OCI-M2 (cell line): ENCODE measurements at regions not wholly inside any gene's neighbourhood (a gene's known extent, or its start where the extent isn't known, plus 50 kb on each side); places are given as distances from the start of the nearest gene placed in this dataset.
"Not testable (repeated sequence)": the region's sequence is repeated elsewhere in the genome, so short reads cannot be mapped to it uniquely, and the experiment has no call there.

Experiments
- DNase-seq: peaks from one replicate; lab custom pipeline; 2025; ENCODE audit not compliant: unreplicated experiment; lab: John Stamatoyannopoulos, UW

DNA sequence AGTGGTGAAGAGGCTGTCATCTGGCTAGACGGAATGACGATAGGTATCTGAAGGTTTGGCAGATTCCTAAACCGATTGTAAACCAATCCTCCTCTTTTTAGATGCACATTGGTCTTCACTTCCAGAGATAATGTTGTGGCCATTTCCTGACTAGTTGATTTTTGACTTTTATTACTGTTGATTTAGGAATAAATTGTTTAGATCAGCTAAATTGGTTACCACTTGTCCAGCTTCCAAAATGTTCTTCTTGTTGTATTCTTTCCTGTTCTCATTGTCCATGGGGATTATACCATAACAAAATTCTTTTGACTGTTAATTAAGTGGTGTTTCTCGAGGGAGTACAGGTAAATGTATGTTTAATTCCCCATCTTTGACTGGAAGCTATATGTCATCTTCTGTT is 119.7 kb downstream of the MACROH2A1 start:
- no peak for DNase-seq

DNA sequence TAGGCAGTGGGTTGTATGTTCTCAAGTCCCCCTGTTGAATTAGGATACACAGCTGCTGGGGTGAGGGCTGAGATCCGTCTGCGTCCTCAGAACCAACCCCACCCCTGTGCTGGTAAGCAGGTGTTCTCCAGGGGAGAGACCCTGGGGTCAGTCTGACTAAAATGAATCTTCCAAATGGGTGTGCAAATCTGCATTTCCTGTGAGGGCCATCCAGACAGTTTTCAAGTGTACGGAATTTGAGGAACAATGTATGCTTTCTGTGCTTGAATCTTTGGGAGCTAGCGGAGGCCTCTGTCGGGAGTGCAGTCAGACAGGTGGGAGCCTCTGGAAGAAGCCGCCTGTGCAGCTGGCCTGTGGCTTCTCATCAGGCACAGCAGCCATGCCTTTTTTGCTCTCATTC is 122.9 kb downstream of the MACROH2A1 start:
- no peak for DNase-seq

DNA sequence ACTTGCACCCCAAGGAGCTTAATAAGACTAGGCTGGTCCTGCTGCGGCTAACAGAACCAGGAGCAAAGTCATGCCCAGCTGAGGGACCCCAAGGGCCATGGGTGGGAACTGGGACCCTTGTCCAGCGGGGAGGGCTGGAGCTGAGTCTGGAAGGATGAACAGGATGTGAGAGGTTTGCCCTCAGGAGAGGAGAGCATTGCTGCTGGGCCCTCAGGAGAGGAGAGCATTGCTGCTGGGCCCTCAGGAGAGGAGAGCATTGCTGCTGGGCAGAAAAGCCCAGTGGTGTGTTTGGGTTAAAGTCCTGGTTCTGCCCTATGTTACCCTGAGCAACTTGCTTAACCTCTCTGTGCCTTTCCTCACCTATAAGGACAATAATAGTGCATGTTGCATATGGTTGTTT is 125.8 kb downstream of the MACROH2A1 start:
- DNase-seq = no peak

DNA sequence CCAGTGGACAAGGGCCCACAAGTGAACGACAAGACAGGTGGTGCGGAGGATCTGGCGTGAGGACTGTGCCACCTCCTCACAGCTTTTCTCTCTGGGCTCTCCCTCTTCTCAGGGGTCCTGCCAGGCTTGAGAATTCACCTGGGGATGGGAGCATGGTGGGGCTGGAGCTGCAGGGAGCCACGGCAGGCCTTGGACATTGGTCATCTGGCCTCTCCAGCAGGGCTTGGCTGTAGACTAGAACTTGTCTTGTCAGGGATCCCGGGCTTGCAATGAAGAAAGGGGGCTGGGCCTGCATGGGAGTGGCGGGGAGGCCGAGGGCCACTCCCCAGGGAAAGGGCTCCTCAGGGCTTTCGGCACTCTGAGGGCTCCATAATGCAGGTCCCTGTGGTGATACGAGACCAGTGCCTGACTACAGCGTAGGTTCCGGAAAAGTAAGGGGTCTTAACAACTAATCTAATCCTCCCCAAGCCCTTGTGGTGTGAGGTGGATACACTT is 126.7 kb downstream of the MACROH2A1 start:
- no peak for DNase-seq

DNA sequence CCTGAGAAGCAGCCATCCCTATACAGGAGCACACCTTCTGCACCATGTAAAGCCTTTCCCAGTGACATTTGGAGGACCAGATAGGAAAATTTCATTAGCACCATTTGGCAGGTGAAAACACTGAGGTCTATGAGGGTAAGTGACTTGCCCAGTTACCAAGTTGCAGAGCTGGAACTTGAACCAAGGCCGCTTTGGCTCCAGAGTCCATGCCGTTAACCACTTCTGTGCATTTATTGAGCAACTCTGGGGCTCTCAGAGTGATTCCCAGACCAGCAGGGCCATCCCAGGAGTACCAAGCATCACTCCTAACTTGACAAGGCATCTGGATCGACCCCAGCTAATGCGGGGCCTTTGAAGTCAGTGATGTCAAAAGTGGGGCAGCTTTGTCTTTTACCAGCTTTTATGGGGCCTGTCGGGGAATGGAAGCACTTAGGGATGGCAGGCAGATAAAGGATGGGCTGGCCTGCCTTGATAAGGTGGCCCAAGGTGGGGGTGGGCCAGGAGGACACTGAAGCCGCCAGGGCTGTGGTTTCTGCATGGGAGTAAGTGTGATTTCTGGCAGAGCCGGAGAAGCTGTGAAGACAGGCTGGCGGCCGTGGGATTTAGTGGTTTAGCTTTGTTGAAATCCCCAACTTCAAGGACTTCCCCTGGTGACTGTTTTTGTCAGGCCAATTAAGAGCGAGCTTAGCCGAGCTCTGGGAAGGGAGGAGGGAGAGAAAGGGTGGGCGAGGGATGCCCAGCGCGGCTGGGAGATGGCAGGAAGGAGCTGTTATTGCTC is 127.3 kb downstream of the MACROH2A1 start:
- peak; percentile 48 for DNase-seq

DNA sequence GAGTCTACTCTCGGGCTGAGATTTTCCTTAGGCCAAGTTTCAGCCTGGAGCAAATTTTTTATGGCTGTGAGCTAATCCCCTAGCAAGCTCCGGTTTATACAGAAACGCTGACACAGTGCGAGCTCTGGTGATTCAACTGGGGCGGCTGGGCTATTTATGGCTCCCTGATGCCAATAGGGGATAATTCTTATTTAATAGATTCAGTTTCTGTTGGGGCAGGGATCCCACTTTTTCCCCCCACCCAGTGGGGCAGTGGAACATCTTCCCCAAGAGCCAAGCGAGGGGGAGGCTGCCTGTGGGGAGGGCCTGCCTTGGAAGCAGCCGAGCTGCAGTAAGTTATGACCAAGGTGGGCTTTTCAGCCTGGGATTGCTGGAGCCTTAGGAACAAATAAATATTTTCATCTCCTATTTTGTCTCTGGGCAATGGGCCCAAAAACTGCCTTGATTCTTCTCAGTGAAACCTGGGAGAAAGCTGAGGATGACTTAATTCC is 129.1 kb downstream of the MACROH2A1 start:
- no peak for DNase-seq

DNA sequence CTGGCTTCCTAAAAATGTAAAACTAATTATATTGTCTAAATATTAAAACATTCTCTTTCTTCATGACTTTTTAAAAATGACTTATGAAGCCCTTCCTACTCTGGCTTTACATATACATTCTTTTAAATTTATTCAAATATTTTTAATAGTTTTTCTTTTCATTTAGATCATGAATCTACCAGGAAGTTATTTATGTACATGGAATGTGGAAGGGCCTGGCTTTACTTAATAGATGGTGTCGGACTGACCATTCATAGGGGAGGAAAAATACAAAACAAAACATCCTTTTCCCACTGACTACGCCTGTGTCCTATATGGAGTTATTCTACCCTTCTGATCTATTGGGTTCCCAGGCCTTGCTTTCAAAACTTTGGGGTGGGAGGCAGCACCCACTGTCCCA is 129.8 kb downstream of the MACROH2A1 start:
- DNase-seq = no peak

DNA sequence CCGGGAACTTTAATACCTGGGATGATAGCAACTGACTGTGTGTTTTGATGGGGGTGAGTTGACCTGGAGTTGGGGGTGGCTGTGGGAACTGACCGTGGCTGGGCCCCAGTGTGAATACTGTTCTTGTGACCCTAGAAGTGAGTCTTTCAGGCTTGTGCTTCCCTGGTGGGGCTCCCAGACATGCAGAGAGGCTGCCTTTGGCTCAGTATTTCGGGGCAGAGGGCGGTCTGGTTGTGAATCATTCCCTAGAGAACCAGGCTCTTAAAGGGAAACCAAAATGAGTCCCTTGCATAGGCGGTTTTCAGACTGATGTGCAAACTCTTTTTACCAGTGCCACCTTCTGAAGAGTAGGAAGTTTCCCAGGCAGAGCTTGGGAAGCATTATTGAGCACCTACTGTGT is 132.1 kb downstream of the MACROH2A1 start:
- no peak for DNase-seq

DNA sequence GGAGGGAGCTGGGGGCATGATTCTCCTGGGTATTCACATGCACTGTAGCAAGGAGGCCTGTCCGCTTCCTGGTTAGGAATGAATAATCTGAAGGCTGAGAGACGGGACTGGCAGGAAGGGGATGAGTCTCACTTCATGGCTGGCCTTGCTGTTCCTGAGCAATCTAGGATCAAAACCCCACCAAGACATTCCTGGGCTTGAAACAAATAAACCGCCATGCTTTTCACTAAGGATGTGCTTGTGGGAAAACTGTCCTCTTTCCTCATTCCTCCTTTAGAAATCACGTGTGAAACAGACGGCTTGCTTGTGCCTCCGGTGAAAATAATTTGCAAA is 132.8 kb downstream of the MACROH2A1 start:
- no peak for DNase-seq

DNA sequence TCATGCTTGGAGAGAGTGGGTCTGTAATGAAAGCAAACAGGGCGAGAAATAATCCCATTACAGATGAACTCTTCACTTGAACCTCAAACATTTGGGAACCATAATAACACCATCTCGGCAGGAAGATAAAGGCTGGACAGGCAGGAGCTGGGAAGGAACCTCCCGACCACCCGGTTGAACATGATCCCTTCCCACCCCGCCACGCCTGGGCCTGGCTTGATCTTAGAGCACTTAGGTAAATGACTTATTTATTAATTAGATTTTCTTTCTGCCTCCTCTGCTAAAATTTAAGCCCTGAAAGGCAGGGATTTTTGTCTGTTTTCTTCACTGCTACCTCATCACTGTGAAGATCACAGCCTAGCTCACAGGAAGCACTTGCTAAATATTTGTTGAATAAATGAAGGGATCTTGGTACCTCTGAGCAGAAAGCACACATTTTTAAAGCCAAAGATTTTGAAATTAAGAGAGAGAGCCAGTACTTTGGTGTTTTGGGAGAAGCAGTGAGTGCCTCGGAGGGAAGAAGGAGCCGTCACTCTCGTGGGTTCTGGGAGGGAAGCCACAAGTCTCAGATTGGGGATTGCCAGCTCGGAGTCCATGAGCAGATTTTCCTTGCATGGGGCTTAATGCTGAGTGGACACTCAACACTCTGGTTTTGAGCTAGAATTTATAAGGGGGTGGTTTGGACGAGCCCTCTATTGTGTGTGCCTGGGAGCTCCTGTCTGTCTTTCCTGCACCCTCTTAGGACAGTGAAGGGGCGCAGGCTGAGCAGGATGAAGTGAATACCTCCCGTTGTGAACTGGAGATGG is 133.3 kb downstream of the MACROH2A1 start:
- no peak for DNase-seq

DNA sequence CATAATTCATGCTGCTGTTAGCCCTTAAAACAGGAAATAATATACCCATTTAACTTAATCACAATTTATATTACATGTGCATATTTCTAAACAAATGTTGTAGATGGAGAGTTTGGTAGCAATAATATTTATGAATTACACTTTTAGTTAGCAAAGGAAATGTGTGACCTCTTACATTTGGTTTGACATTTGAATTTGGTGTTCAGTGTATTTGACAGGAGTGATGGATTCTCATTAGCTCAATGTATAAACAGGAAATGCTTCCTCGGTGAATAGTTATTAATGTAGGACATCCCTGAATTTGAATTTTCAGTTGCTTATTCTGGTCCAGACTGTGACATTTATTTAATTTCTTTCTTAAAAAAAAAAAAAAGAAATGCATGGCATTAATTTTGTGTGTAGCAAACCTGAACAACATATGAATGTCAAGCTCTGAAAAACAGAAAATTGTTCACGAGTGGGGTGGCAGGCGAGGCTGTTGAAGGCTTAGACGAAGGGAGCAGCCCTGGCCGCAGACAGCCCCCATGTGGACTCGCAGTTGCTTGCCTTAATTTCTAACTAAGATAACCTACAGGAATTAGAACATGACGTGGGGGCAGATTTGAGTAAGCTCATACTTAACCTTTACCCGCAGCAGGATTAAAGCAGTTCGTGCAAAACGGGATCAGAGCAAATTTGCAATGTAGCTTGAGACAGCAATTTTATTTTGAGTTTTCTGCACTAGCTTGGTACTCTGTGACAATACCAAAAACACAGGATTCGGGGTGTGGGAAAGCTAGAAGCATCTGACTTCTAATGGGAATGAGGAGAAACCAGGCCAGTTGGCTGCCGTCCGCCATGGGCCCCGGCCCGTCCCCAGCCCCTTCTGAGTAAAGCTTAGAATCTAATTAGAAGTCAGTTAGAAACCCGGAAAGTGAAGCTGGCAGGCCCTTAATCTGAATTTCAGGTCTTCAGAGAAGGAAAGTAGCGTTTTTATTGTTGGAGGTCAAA is 134.3 kb downstream of the MACROH2A1 start:
- DNase-seq = no peak

DNA sequence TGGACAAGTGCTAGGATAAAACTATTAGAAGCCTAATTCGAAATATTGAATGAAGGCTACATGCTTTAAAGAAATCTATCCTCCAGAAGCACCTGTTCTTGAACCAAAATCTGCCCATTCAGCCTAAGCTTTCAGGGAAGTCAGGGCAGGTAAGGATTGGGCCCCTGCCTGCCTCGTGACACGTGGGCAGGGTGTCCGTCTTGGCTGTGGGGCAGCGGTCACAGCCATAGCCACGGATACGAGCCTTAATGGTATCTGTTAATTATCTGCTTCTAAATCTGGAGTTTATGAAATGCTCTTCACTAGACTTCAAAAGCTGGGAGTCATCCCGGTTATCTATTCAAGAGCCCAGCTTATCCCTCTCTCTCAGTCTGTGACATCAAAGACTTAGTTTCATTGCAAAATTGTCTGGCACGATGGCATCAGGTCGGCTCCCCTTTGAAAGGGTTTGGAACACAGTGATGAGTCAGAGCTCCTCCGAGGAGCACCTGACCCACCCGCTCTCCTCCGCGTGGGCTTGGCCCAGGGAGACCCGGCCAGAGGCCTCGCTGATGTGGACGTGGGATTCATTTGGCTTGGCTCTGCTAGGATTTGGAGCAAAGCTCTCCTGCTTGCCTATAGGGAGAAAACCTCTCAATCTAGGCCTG is 135.9 kb downstream of the MACROH2A1 start:
- no peak for DNase-seq

DNA sequence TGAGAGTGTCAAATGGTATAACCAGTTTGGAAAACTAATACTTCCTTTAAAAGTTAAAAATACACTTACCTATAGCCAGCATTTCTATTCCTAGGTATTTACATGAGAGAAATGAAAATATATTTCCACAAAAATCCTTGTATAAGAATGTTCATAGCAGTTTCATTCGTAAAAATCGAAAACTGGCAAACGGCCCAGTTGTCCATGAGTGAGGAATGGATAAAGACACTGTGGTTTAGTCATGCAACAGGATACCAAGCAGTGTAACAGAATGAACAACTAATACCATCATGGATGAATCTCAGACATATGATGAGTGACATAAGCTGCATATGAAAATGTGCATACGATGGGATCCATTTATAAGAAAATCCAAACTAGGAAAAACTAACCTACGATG is 136.7 kb downstream of the MACROH2A1 start:
- DNase-seq = no peak

DNA sequence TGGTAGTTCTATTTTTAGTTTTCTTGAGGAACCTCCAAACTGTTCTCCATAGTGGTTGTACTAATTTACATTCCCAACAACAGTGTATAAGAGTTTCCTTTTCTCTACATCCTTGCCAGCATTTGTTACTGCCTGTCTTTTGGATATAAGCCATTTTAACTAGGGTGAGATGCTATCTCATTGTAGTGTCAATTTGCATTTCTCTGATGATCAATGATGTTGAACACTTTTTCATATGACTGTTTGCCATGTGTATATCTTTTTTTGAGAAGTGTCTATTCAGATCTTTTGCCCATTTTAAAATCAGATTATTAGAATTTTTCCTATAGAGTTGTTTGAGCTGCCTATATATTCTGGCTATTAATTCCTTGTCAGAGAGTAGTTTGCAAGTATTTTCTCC is 138.9 kb downstream of the MACROH2A1 start:
- not testable (repeated sequence) for DNase-seq

DNA sequence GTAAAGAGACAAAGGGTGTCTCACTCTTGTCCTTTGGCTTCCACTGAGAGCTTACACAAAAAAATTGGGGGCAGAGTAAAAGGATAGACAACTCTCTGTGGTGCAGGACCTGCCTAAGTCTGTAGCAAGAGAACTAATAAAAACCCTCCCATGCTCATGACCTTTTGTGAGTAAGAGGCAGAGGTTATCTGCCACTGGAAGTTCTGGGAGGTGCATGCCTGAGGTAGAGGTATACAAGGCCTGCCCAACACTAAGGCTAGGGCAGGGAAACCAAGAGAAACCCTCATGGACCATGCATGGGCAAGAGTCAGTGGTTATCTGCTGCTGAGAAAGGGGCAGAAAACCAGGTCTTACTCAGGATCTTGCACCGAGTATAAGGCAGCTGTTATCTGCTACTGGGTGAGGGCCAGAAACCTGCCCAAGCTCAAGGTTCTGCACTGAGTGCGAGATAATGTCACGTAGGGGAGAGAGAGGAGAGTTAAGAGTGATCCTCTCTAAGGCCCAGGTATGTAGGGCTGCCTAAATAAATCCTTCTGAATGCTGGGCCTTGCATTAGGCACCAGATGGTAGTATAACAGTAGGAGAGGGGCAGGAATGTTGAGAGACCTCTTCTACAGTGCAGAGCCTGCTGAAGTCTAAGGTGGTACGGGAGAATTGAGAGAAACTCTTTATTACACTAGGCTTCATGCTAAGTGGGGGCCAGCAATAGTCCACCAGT is 143.4 kb downstream of the MACROH2A1 start:
- no peak for DNase-seq

DNA sequence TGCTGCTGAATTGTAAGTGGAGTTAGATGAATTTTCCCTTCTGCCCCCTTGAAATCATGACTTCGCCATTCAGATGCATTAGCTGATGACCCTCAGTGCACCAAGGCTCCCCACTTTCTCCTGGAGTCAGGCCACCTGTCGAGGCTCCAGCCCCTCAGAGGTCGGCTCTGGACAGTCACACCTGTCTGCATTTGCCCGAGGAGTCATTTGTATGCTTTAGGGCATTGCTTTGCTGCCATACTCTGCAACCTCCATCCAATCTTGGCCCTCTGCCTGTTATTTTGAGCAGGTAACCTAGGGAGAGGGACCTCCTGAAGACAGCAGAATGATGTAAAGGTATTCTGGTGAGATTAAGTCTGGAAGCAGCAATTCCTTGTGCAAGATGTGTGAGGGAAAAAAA is 144.8 kb downstream of the MACROH2A1 start:
- no peak for DNase-seq

DNA sequence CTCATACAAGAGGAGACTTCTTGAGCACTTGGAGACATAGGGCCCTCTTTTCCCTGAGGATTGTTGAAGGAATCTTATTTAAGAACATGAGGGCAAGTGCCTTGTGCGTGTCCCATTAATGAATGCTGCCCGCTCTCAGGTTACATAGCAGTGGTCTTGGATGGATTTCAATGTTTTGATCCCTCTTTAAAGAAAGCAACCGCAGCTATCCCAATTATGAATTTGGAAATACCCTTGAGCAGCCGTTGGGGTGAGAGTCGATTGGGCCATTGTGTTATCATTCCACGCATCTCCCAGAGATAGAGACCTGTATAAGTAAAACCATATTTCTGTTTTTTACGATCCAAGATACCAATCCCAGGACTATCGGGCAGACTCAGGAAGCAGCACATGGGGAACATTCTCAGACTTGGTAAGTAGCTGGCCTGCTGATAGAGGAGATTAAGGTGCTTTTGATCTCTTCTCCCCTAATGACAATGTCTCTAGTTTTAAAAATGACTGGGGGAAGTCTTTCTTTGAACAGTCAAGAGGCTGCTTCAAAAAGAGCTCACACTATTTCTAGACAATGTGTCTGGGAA is 145.3 kb downstream of the MACROH2A1 start:
- DNase-seq = no peak

DNA sequence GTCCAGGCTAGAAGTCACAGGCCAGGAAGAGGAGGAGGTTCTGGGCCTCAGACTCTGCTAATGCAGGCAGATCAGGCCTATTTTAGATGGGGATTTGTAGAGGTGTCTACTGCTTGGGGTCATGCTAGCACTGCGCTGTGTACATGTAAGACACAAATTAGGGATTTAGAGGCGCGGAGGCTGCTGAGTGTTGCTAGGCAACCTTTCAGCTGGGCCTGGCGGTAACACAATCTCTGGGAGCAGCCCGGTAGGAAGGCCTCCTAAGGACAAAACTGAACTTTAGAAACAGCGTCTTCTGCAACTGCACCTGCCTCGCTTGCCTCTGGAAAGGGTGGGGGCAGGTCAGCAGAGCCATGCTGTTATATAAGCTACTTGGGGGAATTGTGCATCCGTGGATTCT is 147.9 kb downstream of the MACROH2A1 start:
- DNase-seq = no peak

DNA sequence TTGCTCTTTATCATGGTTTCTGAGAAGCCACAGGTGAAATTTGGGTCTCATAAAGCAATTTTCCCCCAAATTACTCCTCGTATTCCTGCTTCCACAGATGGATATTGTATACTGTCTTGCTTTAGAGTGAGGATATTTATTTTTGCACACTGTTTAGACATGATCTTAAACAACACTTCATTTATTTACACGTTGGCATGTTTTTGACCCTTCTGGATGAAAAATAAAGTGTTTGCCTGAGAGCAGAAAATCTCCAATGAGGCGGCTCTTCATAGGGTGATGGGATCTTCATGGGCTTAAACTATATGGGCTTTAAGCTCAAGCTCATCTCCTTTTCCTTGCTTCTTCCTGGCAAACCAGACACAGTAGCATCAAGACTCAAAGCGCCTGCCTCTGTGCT is 148.4 kb downstream of the MACROH2A1 start:
- DNase-seq = no peak

DNA sequence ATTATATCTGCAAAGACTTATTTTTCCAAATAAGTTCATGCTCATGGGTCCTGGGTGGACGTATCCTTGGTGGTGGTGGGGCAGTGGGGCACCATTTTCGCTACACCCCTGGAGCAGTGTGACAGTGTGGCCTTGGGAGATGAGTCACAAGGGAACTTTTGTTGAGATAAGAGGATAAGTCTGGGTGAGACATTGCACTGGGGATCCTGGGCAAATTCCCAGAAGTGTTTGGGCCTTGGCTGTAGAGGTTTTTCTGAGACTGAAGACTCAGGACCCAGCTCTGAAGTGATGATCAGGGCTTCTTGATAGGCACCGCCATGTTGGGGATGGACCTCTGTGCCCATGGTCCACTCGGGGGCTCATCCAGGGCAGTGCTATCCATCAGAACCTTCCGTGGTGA is 149.4 kb downstream of the MACROH2A1 start:
- no peak for DNase-seq
